Testis (tissue), 2 donors: ENCODE measurements at regions not wholly inside any gene's neighbourhood (a gene's known extent, or its start where the extent isn't known, plus 50 kb on each side); places are given as distances from the start of the nearest gene placed in this dataset.

ENCODE experiments used
- DNase-seq: peaks from one replicate; pipeline ENCODE4 v3.0.0-alpha.2; 2019
- H3K27ac ChIP-seq, 2 donors: fragments of 200-600 bp; sonication (generic); one replicate each; pipeline ENCODE4 v1.5.1; 2019
- H3K27me3 ChIP-seq: fragments of 200-600 bp; sonication (generic); one replicate; pipeline ENCODE4 v1.5.1; 2019
- H3K36me3 ChIP-seq: fragments of 200-600 bp; sonication (generic); one replicate; pipeline ENCODE4 v1.5.1; 2017; ENCODE audit warnings: low read depth; ENCODE audit errors: missing control alignments
- H3K4me1 ChIP-seq: fragments of 200-600 bp; sonication (generic); one replicate; pipeline ENCODE4 v1.5.1; 2019
- H3K4me3 ChIP-seq, 2 donors: fragments of 200-600 bp; sonication (generic); one replicate each; pipeline ENCODE4 v1.5.1; 2017 to 2019
- H3K9me3 ChIP-seq: fragments of 200-600 bp; sonication (generic); one replicate; pipeline ENCODE4 v1.5.1; 2017
- CTCF ChIP-seq, 3 experiments: fragments of 450-650 bp in 2 of 3; fragments of 200-600 bp in 1 of 3; sonication (generic) in 1 of 3; IDR thresholded peaks; one replicate each; pipeline ENCODE4 v1.5.1; 2016 to 2019; ENCODE audit warnings: antibody characterized with exemption in 3 of 3, mild to moderate bottlenecking in 2 of 3, moderate library complexity in 1 of 3
- POLR2A ChIP-seq: fragments of 450-650 bp; IDR thresholded peaks from one replicate; pipeline ENCODE4 v1.6.1; 2017; ENCODE audit warnings: antibody characterized with exemption, mild to moderate bottlenecking, moderate library complexity
- WGBS, 2 donors: methylation state at CpG; one replicate each; pipeline ENCODE4 v1.1.5; 2018; 5-methylcytosine and 5-hydroxymethylcytosine counted together
- intact Hi-C: fragments of 100-400 bp; cut with DNase I; formaldehyde crosslinking; loops from one replicate; pipeline ENCODE4 v1.15.1; 2023; ENCODE audit warnings: low total_unique reads

GRCh38 chrY:15455980-15456469 is 931.7 kb downstream of the NLGN4Y start:
- Histone ChIP-seq H3K4me1 (no peaks in the 10 kb centered on the region), H3K27me3 (no peaks in the 10 kb centered on the region), H3K9me3 (no peaks in the 10 kb centered on the region), H3K36me3 (no peaks in the 10 kb centered on the region), H3K27ac (no peak overlapping the region), H3K4me3 (peak overlapping the region; percentile 37 to 58)
- DNase-seq = peak; percentile 76
- intact Hi-C loops = no loop called here
- 3 to 14% methylated on average over 7 to 35 of the region's 49 CpGs for WGBS, 2 donors
- TF ChIP-seq CTCF (IDR thresholded peaks at IDR 0.05) (no peak), POLR2A (no peak)

- Histone ChIP-seq H3K9me3 (no peaks in the 10 kb centered on the region), H3K27ac (no peak overlapping the region), H3K27me3 (no peaks in the 10 kb centered on the region), H3K4me3 (peak overlapping the region; percentile 37 to 58), H3K4me1 (no peaks in the 10 kb centered on the region), H3K36me3 (no peaks in the 10 kb centered on the region)
- intact Hi-C loops = no loop called here
- TF ChIP-seq CTCF (IDR thresholded peaks at IDR 0.05) (no peak), POLR2A (no peak)
- 39 to 43% methylated on average over 7 to 13 of the region's 21 CpGs for WGBS, 2 donors
- peak; percentile 20 for DNase-seq
These were observed 932.2 kb downstream of the NLGN4Y start for GRCh38 chrY:15456491-15456890.

- DNase-seq = no peak
- no peaks in the 10 kb centered on the region for H3K4me1 ChIP-seq
- no peaks in the 10 kb centered on the region for H3K27me3 ChIP-seq
- no peak overlapping the region for H3K4me3 ChIP-seq
- no peaks in the 10 kb centered on the region for H3K36me3 ChIP-seq
- TF ChIP-seq CTCF (IDR thresholded peaks at IDR 0.05) = no peak
- no peak for TF ChIP-seq POLR2A
- H3K27ac ChIP-seq = no peak overlapping the region
- no peaks in the 10 kb centered on the region for H3K9me3 ChIP-seq
- WGBS, 2 donors = 62 to 78% methylated on average over 3 of the region's 3 CpGs
- intact Hi-C loops = no loop called here
These were observed 933.4 kb downstream of the NLGN4Y start for GRCh38 chrY:15457682-15458081.

GRCh38 chrY:15458426-15458825 is 934.1 kb downstream of the NLGN4Y start:
- intact Hi-C loops = no loop called here
- Histone ChIP-seq H3K4me1 (no peaks in the 10 kb centered on the region), H3K27me3 (no peaks in the 10 kb centered on the region), H3K4me3 (no peak overlapping the region), H3K36me3 (no peaks in the 10 kb centered on the region), H3K9me3 (no peaks in the 10 kb centered on the region), H3K27ac (no peak overlapping the region)
- DNase-seq = no peak
- TF ChIP-seq POLR2A (no peak), CTCF (IDR thresholded peaks at IDR 0.05) (no peak)

- Histone ChIP-seq H3K4me1 (no peaks in the 10 kb centered on the region), H3K27ac (no peak overlapping the region), H3K4me3 (no peak overlapping the region), H3K36me3 (no peaks in the 10 kb centered on the region), H3K27me3 (no peaks in the 10 kb centered on the region), H3K9me3 (no peaks in the 10 kb centered on the region)
- WGBS, 2 donors = 88 to 97% methylated on average over 6 of the region's 6 CpGs
- intact Hi-C loops = no loop called here
- no peak for DNase-seq
- TF ChIP-seq CTCF (IDR thresholded peaks at IDR 0.05) (no peak), POLR2A (no peak)
These were observed 941.6 kb downstream of the NLGN4Y start for GRCh38 chrY:15465880-15466279.
